ENCODE measurements at regions not wholly inside any gene's neighbourhood (a gene's known extent, or its start where the extent isn't known, plus 50 kb on each side); places are given as distances from the start of the nearest gene placed in this dataset.

DNA sequence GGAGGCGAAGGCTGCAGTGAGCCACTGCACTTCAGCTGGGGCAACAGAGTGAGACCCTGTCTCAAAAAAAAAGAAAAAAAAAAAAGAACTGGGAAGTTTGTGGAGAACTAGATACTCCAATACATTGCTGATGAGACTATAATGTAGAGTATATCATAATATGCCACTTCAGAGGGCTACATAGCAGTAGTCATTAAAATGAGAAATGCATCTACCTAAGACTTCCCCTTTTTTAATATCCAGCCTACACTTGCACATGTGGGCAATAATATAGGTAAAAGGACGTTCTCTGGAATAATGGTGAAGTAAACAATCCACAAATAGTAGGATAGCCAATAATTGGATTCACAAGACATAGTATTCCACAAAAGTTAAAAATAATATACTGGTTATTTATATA, 311.0 kb downstream of the HLX start:
- Histone ChIP-seq H3K4me3 (ENCODE audit: low read depth, low read length) (no peak overlapping the region), H3K27ac (ENCODE audit: low read depth, low read length) (no peak overlapping the region), H3K9me3 (ENCODE audit: control insufficient read depth, insufficient read depth, low read length) (peaks cover 4% of the 10 kb centered on the region; the same call in 1 of the 2 replicates), H3K27me3 (ENCODE audit: control insufficient read depth, insufficient read depth, low read length) (no peaks in the 10 kb centered on the region)
- TF ChIP-seq, protein P1, sequence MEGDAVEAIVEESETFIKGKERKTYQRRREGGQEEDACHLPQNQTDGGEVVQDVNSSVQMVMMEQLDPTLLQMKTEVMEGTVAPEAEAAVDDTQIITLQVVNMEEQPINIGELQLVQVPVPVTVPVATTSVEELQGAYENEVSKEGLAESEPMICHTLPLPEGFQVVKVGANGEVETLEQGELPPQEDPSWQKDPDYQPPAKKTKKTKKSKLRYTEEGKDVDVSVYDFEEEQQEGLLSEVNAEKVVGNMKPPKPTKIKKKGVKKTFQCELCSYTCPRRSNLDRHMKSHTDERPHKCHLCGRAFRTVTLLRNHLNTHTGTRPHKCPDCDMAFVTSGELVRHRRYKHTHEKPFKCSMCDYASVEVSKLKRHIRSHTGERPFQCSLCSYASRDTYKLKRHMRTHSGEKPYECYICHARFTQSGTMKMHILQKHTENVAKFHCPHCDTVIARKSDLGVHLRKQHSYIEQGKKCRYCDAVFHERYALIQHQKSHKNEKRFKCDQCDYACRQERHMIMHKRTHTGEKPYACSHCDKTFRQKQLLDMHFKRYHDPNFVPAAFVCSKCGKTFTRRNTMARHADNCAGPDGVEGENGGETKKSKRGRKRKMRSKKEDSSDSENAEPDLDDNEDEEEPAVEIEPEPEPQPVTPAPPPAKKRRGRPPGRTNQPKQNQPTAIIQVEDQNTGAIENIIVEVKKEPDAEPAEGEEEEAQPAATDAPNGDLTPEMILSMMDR (IDR thresholded peaks at IDR 0.05; ENCODE audit: low read depth, low read length), result no peak
- POLR2A ChIA-PET, result no interaction called here
- no peak for DNase-seq (ENCODE audit: low read depth, low spot score)
- CTCF ChIA-PET, result interaction anchor here (0.7 to 1.1 kb wide), 2 partner anchors 12 to 13 kb away, joined by 3 to 6 read pairs; no protein-coding TSS in a partner anchor

DNA sequence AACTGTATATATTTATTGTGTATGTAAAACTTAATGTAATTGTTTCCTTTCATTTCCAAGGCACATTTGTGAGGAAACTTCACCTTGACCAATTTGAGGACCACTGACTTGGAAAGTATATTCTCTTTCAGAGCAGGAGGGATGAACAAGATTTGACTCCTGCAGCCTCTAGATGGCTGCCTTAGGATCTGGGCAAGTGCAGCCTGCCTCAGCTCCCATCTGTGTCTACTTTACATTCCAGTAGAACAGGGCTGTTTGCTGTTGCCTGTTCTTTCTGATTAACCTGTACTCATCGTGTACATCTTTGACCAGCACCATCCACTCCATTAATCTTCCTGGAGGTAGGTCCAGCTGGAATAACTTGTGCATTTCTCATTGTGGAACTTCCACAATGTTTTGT, 312.8 kb downstream of the HLX start:
- POLR2A ChIA-PET, result no interaction called here
- Histone ChIP-seq H3K4me3 (ENCODE audit: low read depth, low read length) (no peak overlapping the region), H3K27ac (ENCODE audit: low read depth, low read length) (no peak overlapping the region), H3K9me3 (ENCODE audit: control insufficient read depth, insufficient read depth, low read length) (no peaks in the 10 kb centered on the region), H3K27me3 (ENCODE audit: control insufficient read depth, insufficient read depth, low read length) (no peaks in the 10 kb centered on the region)
- TF ChIP-seq, protein P1 (IDR thresholded peaks at IDR 0.05; ENCODE audit: low read depth, low read length), result no peak
- CTCF ChIA-PET, result interaction anchor here (0.9 to 1.4 kb wide), 2 partner anchors 11 to 12 kb away, joined by 3 to 10 read pairs; no protein-coding TSS in a partner anchor
- no peak for DNase-seq (ENCODE audit: low read depth, low spot score)

DNA sequence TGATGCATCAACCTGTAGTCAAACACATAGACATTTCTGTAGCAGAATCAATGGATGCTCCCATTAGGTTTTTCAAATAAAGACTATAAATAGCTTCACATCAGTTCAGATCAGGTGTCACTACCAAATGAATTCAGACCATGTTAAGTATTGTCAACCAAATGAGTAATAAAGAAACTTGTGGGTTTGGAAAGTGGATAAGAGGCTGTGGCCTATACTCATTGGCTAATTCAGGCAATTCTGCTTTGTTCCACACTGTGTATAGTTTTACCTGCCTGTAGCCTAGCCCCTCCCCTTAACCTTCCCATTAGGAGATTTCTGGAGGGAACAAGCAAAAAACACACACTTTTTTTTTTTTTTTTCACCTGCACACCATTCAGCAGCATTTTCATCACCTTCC, 321.2 kb downstream of the HLX start:
- Histone ChIP-seq H3K4me3 (ENCODE audit: low read depth, low read length) (no peak overlapping the region), H3K27me3 (ENCODE audit: control insufficient read depth, insufficient read depth, low read length) (no peaks in the 10 kb centered on the region), H3K9me3 (ENCODE audit: control insufficient read depth, insufficient read depth, low read length) (no peaks in the 10 kb centered on the region), H3K27ac (ENCODE audit: low read depth, low read length) (no peak overlapping the region)
- CTCF ChIA-PET, result interaction anchor here (5.2 kb wide), 1 partner anchor 326 kb away, joined by 93 read pairs; no protein-coding TSS in a partner anchor
- TF ChIP-seq, protein P1 (IDR thresholded peaks at IDR 0.05; ENCODE audit: low read depth, low read length), result no peak
- POLR2A ChIA-PET, result no interaction called here
- DNase-seq (ENCODE audit: low read depth, low spot score), result no peak

DNA sequence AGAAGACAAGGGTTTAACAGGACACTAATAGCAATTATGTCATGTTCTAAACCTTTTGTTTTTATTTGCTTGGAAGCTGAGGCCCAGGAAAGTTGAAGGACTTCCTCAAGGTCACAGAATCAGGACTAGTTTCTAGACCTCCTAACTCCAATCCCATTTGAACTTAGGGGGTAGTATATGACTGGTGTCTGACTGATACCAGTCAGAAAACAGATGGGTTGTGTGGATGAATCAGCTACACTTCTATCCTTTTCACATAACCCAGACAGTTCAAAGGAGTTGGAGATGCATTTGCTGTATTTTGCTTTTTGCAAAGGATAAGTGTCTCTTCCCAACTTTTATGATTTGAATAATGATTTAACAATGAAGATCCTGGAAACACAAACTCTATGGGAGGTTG, 322.5 kb downstream of the HLX start:
- Histone ChIP-seq H3K27ac (ENCODE audit: low read depth, low read length) (no peak overlapping the region), H3K9me3 (ENCODE audit: control insufficient read depth, insufficient read depth, low read length) (no peaks in the 10 kb centered on the region), H3K27me3 (ENCODE audit: control insufficient read depth, insufficient read depth, low read length) (no peaks in the 10 kb centered on the region), H3K4me3 (ENCODE audit: low read depth, low read length) (no peak overlapping the region)
- no peak for DNase-seq (ENCODE audit: low read depth, low spot score)
- TF ChIP-seq, protein P1 (IDR thresholded peaks at IDR 0.05; ENCODE audit: low read depth, low read length), result no peak
- ChIA-PET CTCF (interaction anchor here (0.6 to 5.2 kb wide), 14 partner anchors 9 to 391 kb away, joined by 3 to 93 read pairs (median 11); partner anchors contain the start of gene HLX), POLR2A (no interaction called here)

DNA sequence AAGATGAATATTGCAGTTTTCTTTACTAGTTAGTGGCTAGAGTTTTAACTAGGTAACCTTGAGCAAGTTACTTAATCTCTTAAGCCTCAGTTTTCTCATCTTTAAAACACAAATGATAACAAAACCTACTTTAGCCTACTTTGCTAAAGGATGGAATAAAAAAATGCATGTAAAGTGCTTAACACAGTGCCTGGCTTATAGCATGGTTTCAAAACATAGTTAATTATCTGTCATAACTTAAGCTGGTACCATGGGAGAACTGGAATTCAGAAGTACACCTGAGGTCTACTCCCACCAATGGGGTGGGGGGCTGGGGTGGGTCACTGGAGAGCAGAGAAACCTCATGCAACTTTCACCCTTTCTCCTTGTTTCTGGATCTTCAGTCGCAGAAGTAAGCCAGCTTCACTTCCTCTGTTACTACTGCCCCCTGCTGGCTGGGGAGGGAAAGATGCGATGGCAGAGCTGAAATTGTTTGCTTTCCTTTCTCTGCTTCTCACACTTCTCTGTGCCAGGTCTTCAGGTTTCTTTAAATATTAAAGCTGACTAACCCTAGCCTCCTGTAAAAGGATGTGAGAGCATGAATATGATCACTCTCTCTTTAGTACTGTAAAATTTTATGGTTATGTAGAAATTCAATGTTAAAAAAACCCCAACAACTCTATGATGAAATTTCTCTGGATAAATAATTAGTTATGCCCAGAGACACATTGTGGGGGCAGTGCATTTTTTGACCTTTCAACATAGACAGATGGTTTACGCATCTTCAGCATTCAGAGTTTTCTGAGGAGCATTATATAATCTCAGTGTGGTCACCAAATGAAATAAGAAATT, 324.2 kb downstream of the HLX start:
- ChIA-PET CTCF (interaction anchor here (0.6 to 5.2 kb wide), 83 partner anchors 10 to 1252 kb away, joined by 3 to 93 read pairs (median 4); partner anchors contain the start of gene HLX), POLR2A (no interaction called here)
- Histone ChIP-seq H3K4me3 (ENCODE audit: low read depth, low read length) (no peak overlapping the region), H3K27ac (ENCODE audit: low read depth, low read length) (no peak overlapping the region), H3K9me3 (ENCODE audit: control insufficient read depth, insufficient read depth, low read length) (no peaks in the 10 kb centered on the region), H3K27me3 (ENCODE audit: control insufficient read depth, insufficient read depth, low read length) (no peaks in the 10 kb centered on the region)
- DNase-seq (ENCODE audit: low read depth, low spot score), result peak; percentile 41
- TF ChIP-seq, protein P1 (IDR thresholded peaks at IDR 0.05; ENCODE audit: low read depth, low read length), result peak; percentile 89

Data from AG04450 (cell line).